Pancreas (tissue), 10 donors: ENCODE measurements at regions not wholly inside any gene's neighbourhood (a gene's known extent, or its start where the extent isn't known, plus 50 kb on each side); places are given as distances from the start of the nearest gene placed in this dataset.

Source experiments
- ATAC-seq, 4 donors: fragments of 200-7000 bp; cut with Tn5 transposase; one replicate each; pipeline versions ENCODE4 v1.8.0 to v1.9.1; 2020; ENCODE audit warnings: mild to moderate bottlenecking in 4 of 4, moderate library complexity in 4 of 4
- DNase-seq, 6 donors: peaks; one replicate each; pipeline ENCODE4 v3.0.0-alpha.2; 2020
- FAIRE-seq: peaks from 2 replicates; lab custom pipeline; 2012; peaks lifted over from hg19 to GRCh38; lab: Jason Lieb, UNC
- H3K27ac ChIP-seq, 4 donors: fragments of 200-600 bp; sonication (generic); 1 replicate in 3 of 4; 2 replicates in 1 of 4; pipeline versions ENCODE4 v1.5.0 to v1.8.0; 2020
- H3K27me3 ChIP-seq, 4 donors: fragments of 200-600 bp; one replicate each; pipeline ENCODE4 v1.8.0; 2021
- H3K36me3 ChIP-seq, 3 donors: fragments of 200-600 bp; sonication (generic) in 1 of 3; one replicate each; pipeline versions ENCODE4 v1.5.0 to v1.8.0; 2020 to 2021
- H3K4me1 ChIP-seq, 3 donors: fragments of 200-600 bp; one replicate each; pipeline ENCODE4 v1.8.0; 2021
- H3K4me3 ChIP-seq, 4 donors: fragments of 200-600 bp; sonication (generic) in 2 of 4; one replicate each; pipeline versions ENCODE4 v1.5.0 to v1.8.0; 2020 to 2021
- H3K9me3 ChIP-seq, 4 donors: fragments of 200-600 bp; one replicate each; pipeline ENCODE4 v1.8.0; 2021
- WGBS, 2 donors: extraction: QIAGEN DNeasy Blood & Tissue Kit; methylation state at CpG; one replicate each; pipeline ENCODE4 v1.1.7; 2013; 5-methylcytosine and 5-hydroxymethylcytosine counted together
- intact Hi-C, 3 donors: fragments of 100-400 bp; cut with DNase I; formaldehyde crosslinking; loops; one replicate each; pipeline versions ENCODE4 v1.11.1 to v1.14.2; 2022
- TF ChIP-seq, protein P1 (sequence below), 4 donors: fragments of 200-600 bp; sonication (generic) in 3 of 4; IDR thresholded peaks; one replicate each; pipeline versions ENCODE4 v1.5.0 to v1.8.0; 2021; ENCODE audit warnings: antibody characterized with exemption in 4 of 4
- donor health status: healthy with polysubstance abuse.
- donor health status: DM: no; HTN: no; CAD: no; lungs with moderate emphysema.
- donor health status: DM: no; HTN: no; CAD: no.
- donor health status: control.
- donor health status: control.
- donor health status: Bipolar disorder and iron deficiency.
- donor health status: DM: yes; HTN: yes; CAD: no.
- donor health status: DM: no; HTN: no; CAD: no.
- donor health status: DM: no; HTN: no; CAD: no.
- donor health status: DM: yes; HTN: yes; CAD: no.

DNA sequence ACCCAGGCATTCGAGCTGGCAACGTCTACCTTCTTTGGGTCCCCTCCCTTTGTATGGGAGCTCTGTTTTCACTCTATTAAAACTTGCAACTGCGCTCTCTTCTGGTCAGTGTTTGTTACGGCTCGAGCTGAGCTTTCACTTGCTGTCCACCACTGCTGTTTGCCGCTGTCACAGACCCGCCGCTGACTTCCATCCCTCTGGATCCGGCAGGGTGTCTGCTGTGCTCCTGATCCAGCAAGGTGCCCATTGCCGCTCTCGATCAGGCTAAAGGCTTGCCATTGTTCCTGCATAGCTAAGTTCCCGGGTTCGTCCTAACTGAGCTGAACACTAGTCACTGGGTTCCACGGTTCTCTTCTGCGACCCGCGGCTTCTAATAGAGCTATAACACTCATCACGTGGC, 183.5 kb upstream of the GALNTL6 start:
- no peak for ATAC-seq
- DNase-seq: no peak
- no peak for FAIRE-seq
- Histone ChIP-seq H3K27me3 (no peaks in the 10 kb centered on the region), H3K9me3 (no peaks in the 10 kb centered on the region), H3K4me1 (no peaks in the 10 kb centered on the region), H3K27ac (no peak overlapping the region), H3K36me3 (no peaks in the 10 kb centered on the region), H3K4me3 (no peak overlapping the region)
- 77 to 78% methylated on average over 18 of the region's 18 CpGs for WGBS, 2 donors
- TF ChIP-seq, protein P1, sequence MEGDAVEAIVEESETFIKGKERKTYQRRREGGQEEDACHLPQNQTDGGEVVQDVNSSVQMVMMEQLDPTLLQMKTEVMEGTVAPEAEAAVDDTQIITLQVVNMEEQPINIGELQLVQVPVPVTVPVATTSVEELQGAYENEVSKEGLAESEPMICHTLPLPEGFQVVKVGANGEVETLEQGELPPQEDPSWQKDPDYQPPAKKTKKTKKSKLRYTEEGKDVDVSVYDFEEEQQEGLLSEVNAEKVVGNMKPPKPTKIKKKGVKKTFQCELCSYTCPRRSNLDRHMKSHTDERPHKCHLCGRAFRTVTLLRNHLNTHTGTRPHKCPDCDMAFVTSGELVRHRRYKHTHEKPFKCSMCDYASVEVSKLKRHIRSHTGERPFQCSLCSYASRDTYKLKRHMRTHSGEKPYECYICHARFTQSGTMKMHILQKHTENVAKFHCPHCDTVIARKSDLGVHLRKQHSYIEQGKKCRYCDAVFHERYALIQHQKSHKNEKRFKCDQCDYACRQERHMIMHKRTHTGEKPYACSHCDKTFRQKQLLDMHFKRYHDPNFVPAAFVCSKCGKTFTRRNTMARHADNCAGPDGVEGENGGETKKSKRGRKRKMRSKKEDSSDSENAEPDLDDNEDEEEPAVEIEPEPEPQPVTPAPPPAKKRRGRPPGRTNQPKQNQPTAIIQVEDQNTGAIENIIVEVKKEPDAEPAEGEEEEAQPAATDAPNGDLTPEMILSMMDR (IDR thresholded peaks at IDR 0.05): no peak
- intact Hi-C loops: no loop called here

- intact Hi-C loops: no loop called here
- H3K9me3 ChIP-seq: no peaks in the 10 kb centered on the region
- H3K27ac ChIP-seq: no peak overlapping the region
- DNase-seq: no peak
- ATAC-seq: no peak
- no peaks in the 10 kb centered on the region for H3K27me3 ChIP-seq
- TF ChIP-seq, protein P1 (IDR thresholded peaks at IDR 0.05): no peak
- 62 to 76% methylated on average over 3 of the region's 3 CpGs for WGBS, 2 donors
- H3K36me3 ChIP-seq: no peaks in the 10 kb centered on the region
- no peak overlapping the region for H3K4me3 ChIP-seq
- H3K4me1 ChIP-seq: no peaks in the 10 kb centered on the region
- FAIRE-seq: no peak
These were observed 184.0 kb upstream of the GALNTL6 start for GRCh38 chr4:171629182-171629581.

- no peaks in the 10 kb centered on the region for H3K4me1 ChIP-seq
- 70 to 77% methylated on average over 4 of the region's 4 CpGs for WGBS, 2 donors
- no peak for FAIRE-seq
- H3K9me3 ChIP-seq: no peaks in the 10 kb centered on the region
- H3K27me3 ChIP-seq: no peaks in the 10 kb centered on the region
- H3K4me3 ChIP-seq: no peak overlapping the region
- H3K27ac ChIP-seq: no peak overlapping the region
- no peak for DNase-seq
- TF ChIP-seq, protein P1 (IDR thresholded peaks at IDR 0.05): no peak
- no peaks in the 10 kb centered on the region for H3K36me3 ChIP-seq
- intact Hi-C loops: no loop called here
- no peak for ATAC-seq
These were observed 186.7 kb upstream of the GALNTL6 start for GRCh38 chr4:171626554-171626953.

DNA sequence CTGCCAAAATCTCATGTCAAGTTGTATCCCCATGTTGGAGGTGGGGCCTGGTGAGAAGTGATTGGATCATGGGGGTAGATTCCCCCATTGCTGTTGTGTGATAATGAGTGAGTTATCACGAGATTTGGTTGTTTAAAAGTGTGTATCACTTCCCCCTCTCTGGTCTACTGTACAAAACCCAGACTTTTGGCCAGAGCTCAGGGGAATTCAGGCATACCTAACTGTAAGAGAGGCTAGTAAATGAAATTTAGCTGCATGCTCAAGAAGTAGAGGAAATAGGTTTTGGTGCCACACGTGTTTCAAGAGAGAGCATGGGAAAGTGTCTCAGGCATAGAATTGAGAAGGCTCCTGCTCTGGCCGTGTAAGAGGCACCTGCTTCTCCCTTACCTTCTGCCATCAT, 190.5 kb upstream of the GALNTL6 start:
- no peaks in the 10 kb centered on the region for H3K36me3 ChIP-seq
- no peaks in the 10 kb centered on the region for H3K9me3 ChIP-seq
- DNase-seq (no peak), ATAC-seq (no peak), FAIRE-seq (no peak)
- H3K27me3 ChIP-seq: no peaks in the 10 kb centered on the region
- no peak overlapping the region for H3K4me3 ChIP-seq
- TF ChIP-seq, protein P1 (IDR thresholded peaks at IDR 0.05): no peak
- intact Hi-C loops: no loop called here
- no peak overlapping the region for H3K27ac ChIP-seq
- no peaks in the 10 kb centered on the region for H3K4me1 ChIP-seq
- 60 to 65% methylated on average over 3 of the region's 3 CpGs for WGBS, 2 donors

DNA sequence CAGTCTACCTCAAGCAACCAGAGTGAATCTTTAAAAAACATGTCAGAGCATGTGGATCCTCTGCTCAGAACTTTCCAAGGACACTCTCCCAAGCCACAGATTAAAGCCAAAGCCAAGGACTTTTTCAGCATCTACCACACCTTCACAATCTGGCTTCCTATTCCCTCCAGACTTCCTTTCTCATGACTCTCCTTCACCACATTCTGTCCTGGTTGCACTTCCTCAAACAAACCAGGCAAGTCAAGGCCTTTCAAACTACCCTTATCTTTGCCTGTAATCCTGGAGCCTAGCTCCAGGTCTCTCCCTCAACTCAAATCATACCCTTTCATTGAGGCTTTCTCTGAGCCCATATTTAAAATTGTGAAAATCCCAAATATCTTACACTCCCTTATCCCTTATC, 191.6 kb upstream of the GALNTL6 start:
- Histone ChIP-seq H3K27me3 (no peaks in the 10 kb centered on the region), H3K4me1 (no peaks in the 10 kb centered on the region), H3K9me3 (no peaks in the 10 kb centered on the region), H3K4me3 (no peak overlapping the region), H3K27ac (no peak overlapping the region), H3K36me3 (no peaks in the 10 kb centered on the region)
- ATAC-seq: no peak
- no peak for DNase-seq
- no peak for FAIRE-seq
- TF ChIP-seq, protein P1 (IDR thresholded peaks at IDR 0.05): no peak
- intact Hi-C loops: no loop called here
